ENCODE measurements at regions not wholly inside any gene's neighbourhood (a gene's known extent, or its start where the extent isn't known, plus 50 kb on each side); places are given as distances from the start of the nearest gene placed in this dataset.

- TF ChIP-seq CTCF (IDR thresholded peaks at IDR 0.05; ENCODE audit: borderline replicate concordance, control extremely low read depth, extremely low read depth, insufficient read depth, missing control alignments), result no peak
- in situ Hi-C loops (cut with MboI; ENCODE audit: low sequenced_read_pairs, unreplicated experiment), result loop anchor here (25.0 kb wide), 1 partner anchor 566 kb away; no protein-coding TSS in a partner anchor
- DNase-seq (ENCODE audit: low spot score), result no peak
These were observed 344.7 kb downstream of the KLF5 start for GRCh38 chr13:73403355-73404120.

GRCh38 chr13:73401769-73402168 is 343.0 kb downstream of the KLF5 start:
- no peak for DNase-seq (ENCODE audit: low spot score)
- in situ Hi-C loops (cut with MboI; ENCODE audit: low sequenced_read_pairs, unreplicated experiment), result loop anchor here (25.0 kb wide), 1 partner anchor 564 kb away; no protein-coding TSS in a partner anchor
- no peak for TF ChIP-seq CTCF (IDR thresholded peaks at IDR 0.05; ENCODE audit: borderline replicate concordance, control extremely low read depth, extremely low read depth, insufficient read depth, missing control alignments)

- TF ChIP-seq CTCF (IDR thresholded peaks at IDR 0.05; ENCODE audit: borderline replicate concordance, control extremely low read depth, extremely low read depth, insufficient read depth, missing control alignments), result no peak
- no peak for DNase-seq (ENCODE audit: low spot score)
- in situ Hi-C loops (cut with MboI; ENCODE audit: low sequenced_read_pairs, unreplicated experiment), result loop anchor here (25.0 kb wide), 1 partner anchor 562 kb away; no protein-coding TSS in a partner anchor
These were observed 340.8 kb downstream of the KLF5 start for GRCh38 chr13:73399347-73400216.

- no peak for DNase-seq (ENCODE audit: low spot score)
- in situ Hi-C loops (cut with MboI; ENCODE audit: low sequenced_read_pairs, unreplicated experiment), result no loop called here
- no peak for TF ChIP-seq CTCF (IDR thresholded peaks at IDR 0.05; ENCODE audit: borderline replicate concordance, control extremely low read depth, extremely low read depth, insufficient read depth, missing control alignments)
These were observed 338.9 kb downstream of the KLF5 start for GRCh38 chr13:73397496-73398305.

GRCh38 chr13:73394066-73394465 is 335.3 kb downstream of the KLF5 start:
- TF ChIP-seq CTCF (IDR thresholded peaks at IDR 0.05; ENCODE audit: borderline replicate concordance, control extremely low read depth, extremely low read depth, insufficient read depth, missing control alignments), result no peak
- in situ Hi-C loops (cut with MboI; ENCODE audit: low sequenced_read_pairs, unreplicated experiment), result no loop called here
- DNase-seq (ENCODE audit: low spot score), result no peak

GRCh38 chr13:73390100-73390499 is 331.3 kb downstream of the KLF5 start:
- DNase-seq (ENCODE audit: low spot score), result no peak
- in situ Hi-C loops (cut with MboI; ENCODE audit: low sequenced_read_pairs, unreplicated experiment), result no loop called here
- no peak for TF ChIP-seq CTCF (IDR thresholded peaks at IDR 0.05; ENCODE audit: borderline replicate concordance, control extremely low read depth, extremely low read depth, insufficient read depth, missing control alignments)
